WTC11 (cell line): ENCODE measurements at regions not wholly inside any gene's neighbourhood (a gene's known extent, or its start where the extent isn't known, plus 50 kb on each side); places are given as distances from the start of the nearest gene placed in this dataset.
"Not testable (repeated sequence)": the region's sequence is repeated elsewhere in the genome, so short reads cannot be mapped to it uniquely, and the experiment has no call there.

ENCODE experiments used
- CTCF ChIP-seq: fragments of 200-600 bp; IDR thresholded peaks from 2 replicates; pipeline ENCODE4 v1.8.0; 2022; ENCODE audit warnings: antibody characterized with exemption
- USF1 ChIP-seq: sonication (generic); formaldehyde crosslinking; IDR thresholded peaks from 2 replicates; pipeline ENCODE4 v1.8.0; 2022; ENCODE audit warnings: mild to moderate bottlenecking, missing genetic modification reagents

GRCh38 chr2:49298693-49299092 lies 144.4 kb upstream of the FSHR start:
- not testable (repeated sequence) for TF ChIP-seq CTCF; USF1 (CRISPR knock-in tag)
